IMR-90 (cell line): ENCODE measurements at regions not wholly inside any gene's neighbourhood (a gene's known extent, or its start where the extent isn't known, plus 50 kb on each side); places are given as distances from the start of the nearest gene placed in this dataset.

Experiments used
- ATAC-seq: fragments of 200-7000 bp; cut with Tn5 transposase; 2 replicates; pipeline ENCODE4 v1.9.1; 2020; ENCODE audit warnings: low read depth, mild to moderate bottlenecking, moderate library complexity
- BruUV-seq: library from RNA; stranded (reverse); fragments of 400-500 nt; replicated peaks from 2 replicates; lab custom pipeline; 2021; lab: Mats Ljungman, UMichigan
- CTCF ChIA-PET: fragments of 300-600 bp; formaldehyde crosslinking; extraction: SDS; loops from one replicate; lab custom pipeline; 2021; ENCODE audit warnings: antibody characterized with exemption; lab: Yijun Ruan, JAX
- POLR2A ChIA-PET: fragments of 300-600 bp; sonication (Branson Sonifier 250); formaldehyde crosslinking; loops from one replicate; lab custom pipeline; 2022; ENCODE audit warnings: antibody characterized with exemption; ENCODE audit not compliant: unreplicated experiment; lab: Charles Lee
- DNase-seq: peaks from one replicate; pipeline ENCODE4 v3.0.0; 2013
- H2AFZ ChIP-seq: replicated peaks from 2 replicates; pipeline ENCODE3; 2013; ENCODE audit warnings: low read length, mild to moderate bottlenecking; ENCODE audit not compliant: poor library complexity
- H2AK5ac ChIP-seq: 2 replicates; pipeline ENCODE4 v1.6.1; 2013; ENCODE audit warnings: low read depth, low read length, inconsistent platforms
- H2AK9ac ChIP-seq: replicated peaks from 2 replicates; pipeline ENCODE3; 2013; ENCODE audit warnings: mild to moderate bottlenecking, low read depth, low read length, moderate library complexity; ENCODE audit not compliant: poor library complexity
- H2BK120ac ChIP-seq: 2 replicates; pipeline ENCODE4 v1.6.1; 2013; ENCODE audit warnings: low read depth, low read length, inconsistent platforms
- H2BK15ac ChIP-seq: 3 replicates; pipeline ENCODE4 v1.6.1; 2013; ENCODE audit warnings: low read depth, low read length, inconsistent platforms
- H2BK20ac ChIP-seq: 2 replicates; pipeline ENCODE4 v1.6.1; 2013; ENCODE audit warnings: low read depth, mild to moderate bottlenecking, inconsistent platforms, low read length, moderate library complexity
- H2BK5ac ChIP-seq: 2 replicates; pipeline ENCODE4 v1.6.1; 2013; ENCODE audit warnings: mild to moderate bottlenecking, low read depth, low read length, inconsistent platforms; ENCODE audit not compliant: poor library complexity, severe bottlenecking
- H3K14ac ChIP-seq: replicated peaks from 2 replicates; pipeline ENCODE4 v1.6.1; 2013; ENCODE audit warnings: low read depth, low read length, inconsistent platforms
- H3K18ac ChIP-seq: 2 replicates; pipeline ENCODE4 v1.6.1; 2013; ENCODE audit warnings: low read depth, low read length, control low read depth
- H3K23ac ChIP-seq: 2 replicates; pipeline ENCODE4 v1.6.1; 2013; ENCODE audit warnings: low read depth, low read length, inconsistent platforms
- H3K27ac ChIP-seq: 2 replicates; pipeline ENCODE4 v1.5.1; 2013; ENCODE audit warnings: mild to moderate bottlenecking, control low read depth, low read length; ENCODE audit not compliant: insufficient read depth
- H3K27me3 ChIP-seq: 2 replicates; pipeline ENCODE4 v1.6.1; 2013; ENCODE audit warnings: low read length; ENCODE audit not compliant: control insufficient read depth, insufficient read depth
- H3K36me3 ChIP-seq: 2 replicates; pipeline ENCODE4 v1.6.1; 2013; ENCODE audit warnings: low read length, mixed read lengths; ENCODE audit not compliant: control insufficient read depth, insufficient read depth
- H3K4ac ChIP-seq: 2 replicates; pipeline ENCODE4 v1.6.1; 2013; ENCODE audit warnings: low read depth, low read length, inconsistent platforms
- H3K4me1 ChIP-seq: 2 replicates; pipeline ENCODE4 v1.6.1; 2013; ENCODE audit warnings: low read length, mixed read lengths; ENCODE audit not compliant: control insufficient read depth, insufficient read depth
- H3K4me2 ChIP-seq: 2 replicates; pipeline ENCODE4 v1.6.1; 2013; ENCODE audit warnings: low read depth, mild to moderate bottlenecking, control low read depth, low read length, moderate library complexity
- H3K4me3 ChIP-seq: 2 replicates; pipeline ENCODE4 v1.5.1; 2013; ENCODE audit warnings: low read depth, mild to moderate bottlenecking, control low read depth, low read length, moderate library complexity; ENCODE audit not compliant: insufficient read depth
- H3K56ac ChIP-seq: 2 replicates; pipeline ENCODE4 v1.6.1; 2013; ENCODE audit warnings: low read length, inconsistent platforms; ENCODE audit not compliant: insufficient read depth; ENCODE audit errors: extremely low read depth
- H3K79me1 ChIP-seq, 2 experiments: 2 replicates each; pipeline ENCODE4 v1.6.1; 2013; ENCODE audit warnings: low read length in 2 of 2, inconsistent platforms in 1 of 2, low read depth in 1 of 2
- H3K9ac ChIP-seq: 2 replicates; pipeline ENCODE4 v1.6.1; 2013; ENCODE audit warnings: low read depth, low read length, control low read depth
- H3K9me1 ChIP-seq: 2 replicates; pipeline ENCODE4 v1.6.1; 2013; ENCODE audit warnings: low read length, inconsistent platforms; ENCODE audit not compliant: insufficient read depth
- H3K9me3 ChIP-seq: 2 replicates; pipeline ENCODE4 v1.6.1; 2013; ENCODE audit warnings: low read length; ENCODE audit not compliant: control insufficient read depth, insufficient read depth
- H4K20me1 ChIP-seq: 2 replicates; pipeline ENCODE4 v1.6.1; 2013; ENCODE audit warnings: low read length, inconsistent platforms; ENCODE audit not compliant: insufficient read depth
- H4K5ac ChIP-seq: 2 replicates; pipeline ENCODE4 v1.6.1; 2013; ENCODE audit warnings: mild to moderate bottlenecking, low read depth, low read length, control low read depth
- H4K8ac ChIP-seq, 2 experiments: 2 replicates each; pipeline ENCODE4 v1.6.1; 2013; ENCODE audit warnings: low read depth in 2 of 2, low read length in 2 of 2, control low read depth in 1 of 2, inconsistent platforms in 1 of 2
- H4K91ac ChIP-seq: 2 replicates; pipeline ENCODE4 v1.6.1; 2013; ENCODE audit warnings: low read depth, low read length, inconsistent platforms; ENCODE audit not compliant: insufficient read depth
- CEBPB ChIP-seq: IDR thresholded peaks from 2 replicates; pipeline ENCODE4 v1.6.1; 2012; ENCODE audit warnings: low read depth, low read length, improper control_type of control experiment
- CHD1 ChIP-seq: IDR thresholded peaks from 2 replicates; pipeline ENCODE4 v1.6.1; 2012; ENCODE audit warnings: low read depth, low read length, improper control_type of control experiment
- WGBS, 2 experiments: methylation state at CpG; one replicate each; pipeline versions ENCODE4 v1.1.5 to v1.1.7; 2013; ENCODE audit warnings: missing lambda C conversion rate in 2 of 2; ENCODE audit not compliant: insufficient read length in 1 of 2; ENCODE audit errors: extremely low coverage in 2 of 2; 5-methylcytosine and 5-hydroxymethylcytosine counted together
- dilution Hi-C: fragments of 300-500 bp; cut with HindIII; formaldehyde crosslinking; loops from one replicate; pipeline ENCODE4 v1.14.3; 2018; ENCODE audit warnings: low sequenced_read_pairs; ENCODE audit not compliant: unreplicated experiment
- in situ Hi-C: fragments of 300-500 bp; cut with MboI; formaldehyde crosslinking; loops from 3 replicates; pipeline ENCODE4 v1.14.3; 2019; ENCODE audit warnings: low sequenced_read_pairs, inconsistent platforms, mixed read lengths
- intact Hi-C: fragments of 100-400 bp; cut with micrococcal nuclease; formaldehyde crosslinking; loops from 2 replicates; pipeline ENCODE4 v1.10.0; 2022

GRCh38 chr4:110250023-110250387, 51.6 kb upstream of the ELOVL6 start:
- Histone ChIP-seq H3K79me1 (no peaks in the 10 kb centered on the region), H3K27me3 (no peaks in the 10 kb centered on the region), H4K8ac (no peak overlapping the region), H3K4me2 (no peak overlapping the region), H3K9me3 (no peaks in the 10 kb centered on the region), H4K91ac (no peak overlapping the region), H2BK120ac (no peak overlapping the region), H2AK5ac (no peak overlapping the region), H3K36me3 (no peaks in the 10 kb centered on the region), H2BK5ac (no peak overlapping the region), H3K4ac (no peak overlapping the region), H3K9me1 (no peaks in the 10 kb centered on the region), H3K23ac (no peak overlapping the region), H2BK20ac (no peak overlapping the region), H2AK9ac (no peak overlapping the region), H3K18ac (no peak overlapping the region), H3K56ac (no peak overlapping the region), H3K4me3 (no peak overlapping the region), H2BK15ac (no peak overlapping the region), H3K4me1 (peaks cover 2% of the 10 kb centered on the region; the same call in 1 of the 2 replicates), H3K9ac (no peak overlapping the region), H3K27ac (no peak overlapping the region), H4K5ac (no peak overlapping the region), H2AFZ (no peak overlapping the region), H3K14ac (no peak overlapping the region), H4K20me1 (no peaks in the 10 kb centered on the region)
- WGBS, 2 experiments = 30% methylated on average over 2 of the region's 5 CpGs; no CpG with 5 or more reads in 1 of the 2 experiments
- in situ Hi-C loops = no loop called here
- BruUV-seq = no TSS peak
- TF ChIP-seq CEBPB (0 out of 2 replicates have a peak, but pooled peaks have one; percentile 26), CHD1 (no peak)
- intact Hi-C loops = no loop called here
- DNase-seq (no peak), ATAC-seq (no peak)
- dilution Hi-C loops = no loop called here
- CTCF ChIA-PET = no interaction called here
- POLR2A ChIA-PET = no interaction called here
